ENCODE measurements at regions not wholly inside any gene's neighbourhood (a gene's known extent, or its start where the extent isn't known, plus 50 kb on each side); places are given as distances from the start of the nearest gene placed in this dataset.
A peak's percentile ranks its signal among the peaks of the same experiment; 100 is the strongest.
"Not testable (repeated sequence)": the region's sequence is repeated elsewhere in the genome, so short reads cannot be mapped to it uniquely, and the experiment has no call there.

GRCh38 chr4:128641566-128641965 is 167.9 kb upstream of the JADE1 start:
- H3K36me3 ChIP-seq (ENCODE audit: insufficient read depth in 1 of 2, low read depth in 1 of 2); H3K27me3 ChIP-seq (ENCODE audit: insufficient read depth in 3 of 3, low read length in 2 of 3); H3K4me1 ChIP-seq; H3K9me3 ChIP-seq; intact Hi-C loops (cut with DNase I); DNase-seq; H3K4me3 ChIP-seq; ATAC-seq; H3K27ac ChIP-seq: not testable (repeated sequence)
- WGBS, 3 donors, result 89 to 95% (median 93%) methylated on average over 2 of the region's 2 CpGs

GRCh38 chr4:128639541-128640270 is 169.8 kb upstream of the JADE1 start:
- intact Hi-C loops (cut with DNase I), result no loop called here
- no peak overlapping the region for H3K4me3 ChIP-seq
- H3K27ac ChIP-seq, result no peak overlapping the region
- H3K36me3 ChIP-seq (ENCODE audit: insufficient read depth in 1 of 2, low read depth in 1 of 2), result no peaks in the 10 kb centered on the region
- DNase-seq, result no peak
- no peaks in the 10 kb centered on the region for H3K9me3 ChIP-seq
- 35 to 51% (median 40%) methylated on average over 2 of the region's 2 CpGs for WGBS, 3 donors
- no peaks in the 10 kb centered on the region for H3K27me3 ChIP-seq (ENCODE audit: insufficient read depth in 3 of 3, low read length in 2 of 3)
- TF ChIP-seq, protein P1, sequence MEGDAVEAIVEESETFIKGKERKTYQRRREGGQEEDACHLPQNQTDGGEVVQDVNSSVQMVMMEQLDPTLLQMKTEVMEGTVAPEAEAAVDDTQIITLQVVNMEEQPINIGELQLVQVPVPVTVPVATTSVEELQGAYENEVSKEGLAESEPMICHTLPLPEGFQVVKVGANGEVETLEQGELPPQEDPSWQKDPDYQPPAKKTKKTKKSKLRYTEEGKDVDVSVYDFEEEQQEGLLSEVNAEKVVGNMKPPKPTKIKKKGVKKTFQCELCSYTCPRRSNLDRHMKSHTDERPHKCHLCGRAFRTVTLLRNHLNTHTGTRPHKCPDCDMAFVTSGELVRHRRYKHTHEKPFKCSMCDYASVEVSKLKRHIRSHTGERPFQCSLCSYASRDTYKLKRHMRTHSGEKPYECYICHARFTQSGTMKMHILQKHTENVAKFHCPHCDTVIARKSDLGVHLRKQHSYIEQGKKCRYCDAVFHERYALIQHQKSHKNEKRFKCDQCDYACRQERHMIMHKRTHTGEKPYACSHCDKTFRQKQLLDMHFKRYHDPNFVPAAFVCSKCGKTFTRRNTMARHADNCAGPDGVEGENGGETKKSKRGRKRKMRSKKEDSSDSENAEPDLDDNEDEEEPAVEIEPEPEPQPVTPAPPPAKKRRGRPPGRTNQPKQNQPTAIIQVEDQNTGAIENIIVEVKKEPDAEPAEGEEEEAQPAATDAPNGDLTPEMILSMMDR (IDR thresholded peaks at IDR 0.05), result no peak
- no peak for ATAC-seq
- peaks cover 14% of the 10 kb centered on the region for H3K4me1 ChIP-seq

DNA sequence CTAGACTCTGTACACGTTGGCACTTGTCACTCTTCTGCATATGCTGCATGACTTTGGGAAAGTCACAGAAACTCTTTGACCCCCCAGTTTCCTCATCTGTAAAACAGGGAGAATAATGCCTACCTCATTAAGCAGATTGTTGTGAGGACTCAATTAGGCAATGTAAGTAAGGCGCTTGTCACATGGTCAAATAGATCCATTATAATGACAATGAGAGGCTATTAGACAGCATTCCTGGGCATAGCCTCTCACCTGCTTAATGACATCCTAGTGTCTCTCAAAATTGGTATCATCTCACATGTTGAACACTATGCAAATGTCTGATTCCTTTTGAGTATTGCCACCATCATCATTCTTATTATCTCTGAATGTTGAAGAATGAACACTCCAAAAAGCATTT is 172.6 kb upstream of the JADE1 start:
- peaks cover 14% of the 10 kb centered on the region for H3K4me1 ChIP-seq
- ATAC-seq, result no peak
- 90 to 98% (median 94%) methylated on average over 2 of the region's 2 CpGs for WGBS, 3 donors
- H3K9me3 ChIP-seq, result no peaks in the 10 kb centered on the region
- intact Hi-C loops (cut with DNase I), result no loop called here
- H3K27ac ChIP-seq, result no peak overlapping the region
- H3K4me3 ChIP-seq, result no peak overlapping the region
- no peaks in the 10 kb centered on the region for H3K27me3 ChIP-seq (ENCODE audit: insufficient read depth in 3 of 3, low read length in 2 of 3)
- no peak for DNase-seq
- TF ChIP-seq, protein P1 (IDR thresholded peaks at IDR 0.05), result no peak
- no peaks in the 10 kb centered on the region for H3K36me3 ChIP-seq (ENCODE audit: insufficient read depth in 1 of 2, low read depth in 1 of 2)

GRCh38 chr4:128635955-128636560 is 173.4 kb upstream of the JADE1 start:
- 66 to 75% (median 70%) methylated on average over 5 of the region's 5 CpGs for WGBS, 3 donors

More at GRCh38 chr4:128635955-128636560, 173.4 kb upstream of the JADE1 start:
- Histone ChIP-seq H3K27ac (peak overlapping the region; percentile 54), H3K4me1 (peaks cover 14% of the 10 kb centered on the region), H3K27me3 (ENCODE audit: insufficient read depth in 3 of 3, low read length in 2 of 3) (no peaks in the 10 kb centered on the region), H3K4me3 (no peak overlapping the region), H3K9me3 (no peaks in the 10 kb centered on the region), H3K36me3 (ENCODE audit: insufficient read depth in 1 of 2, low read depth in 1 of 2) (no peaks in the 10 kb centered on the region)
- ATAC-seq, result no peak
- TF ChIP-seq, protein P1 (IDR thresholded peaks at IDR 0.05), result no peak
- no peak for DNase-seq
- intact Hi-C loops (cut with DNase I), result no loop called here
